Kidney (tissue), 13 donors: ENCODE measurements at regions not wholly inside any gene's neighbourhood (a gene's known extent, or its start where the extent isn't known, plus 50 kb on each side); places are given as distances from the start of the nearest gene placed in this dataset.

ENCODE experiments used
- DNase-seq, 5 donors: peaks; one replicate each; pipeline ENCODE4 v3.0.0-alpha.2; 2013 to 2020
- FAIRE-seq: peaks from 2 replicates; lab custom pipeline; 2012; peaks lifted over from hg19 to GRCh38; lab: Jason Lieb, UNC
- H3K27ac ChIP-seq, 2 donors: one replicate each; pipeline ENCODE4 v1.7.0; 2013; ENCODE audit warnings: low read depth in 2 of 2, low read length in 2 of 2, inconsistent platforms in 1 of 2
- H3K27me3 ChIP-seq: one replicate; pipeline ENCODE4 v1.7.1; 2013; ENCODE audit warnings: low read length, inconsistent platforms; ENCODE audit not compliant: control insufficient read depth, insufficient read depth
- H3K36me3 ChIP-seq, 3 donors: one replicate each; pipeline versions ENCODE4 v1.7.0 to v1.7.1; 2013; ENCODE audit warnings: low read length in 3 of 3, control low read depth in 1 of 3, inconsistent platforms in 1 of 3; ENCODE audit not compliant: insufficient read depth in 3 of 3, control insufficient read depth in 2 of 3
- H3K4me1 ChIP-seq, 3 donors: one replicate each; pipeline versions ENCODE4 v1.7.0 to v1.7.1; 2013; ENCODE audit warnings: low read length in 3 of 3, inconsistent platforms in 1 of 3, low read depth in 1 of 3; ENCODE audit not compliant: control insufficient read depth in 2 of 3, insufficient read depth in 2 of 3
- H3K4me3 ChIP-seq, 3 donors: one replicate each; pipeline versions ENCODE4 v1.7.0 to v1.8.1; 2013; ENCODE audit warnings: low read length in 3 of 3, control low read depth in 1 of 3, inconsistent platforms in 1 of 3
- H3K9ac ChIP-seq, 3 donors: one replicate each; pipeline versions ENCODE4 v1.7.0 to v1.7.1; 2013; ENCODE audit warnings: low read length in 3 of 3, control low read depth in 1 of 3, inconsistent platforms in 1 of 3
- H3K9me3 ChIP-seq, 3 donors: one replicate each; pipeline versions ENCODE4 v1.7.0 to v1.7.1; 2013; ENCODE audit warnings: low read length in 3 of 3, control low read depth in 1 of 3, inconsistent platforms in 1 of 3; ENCODE audit not compliant: control insufficient read depth in 2 of 3, insufficient read depth in 1 of 3
- CTCF ChIP-seq: IDR thresholded peaks from 3 replicates; pipeline ENCODE4 v1.5.1; 2012; ENCODE audit warnings: mild to moderate bottlenecking, moderate library complexity, borderline replicate concordance; ENCODE audit not compliant: insufficient read depth; ENCODE audit errors: extremely low read depth
- intact Hi-C: fragments of 100-400 bp; cut with DNase I; formaldehyde crosslinking; loops from one replicate; pipeline ENCODE4 v1.11.1; 2022
- donor health status: control.
- donor health status: control.
- donor health status: control.
- donor health status: control.
- donor health status: control.
- donor health status: DM: yes; HTN: yes; CAD: no.
- donor health status: Normal renal cell carcinoma (clear cell type).

DNA sequence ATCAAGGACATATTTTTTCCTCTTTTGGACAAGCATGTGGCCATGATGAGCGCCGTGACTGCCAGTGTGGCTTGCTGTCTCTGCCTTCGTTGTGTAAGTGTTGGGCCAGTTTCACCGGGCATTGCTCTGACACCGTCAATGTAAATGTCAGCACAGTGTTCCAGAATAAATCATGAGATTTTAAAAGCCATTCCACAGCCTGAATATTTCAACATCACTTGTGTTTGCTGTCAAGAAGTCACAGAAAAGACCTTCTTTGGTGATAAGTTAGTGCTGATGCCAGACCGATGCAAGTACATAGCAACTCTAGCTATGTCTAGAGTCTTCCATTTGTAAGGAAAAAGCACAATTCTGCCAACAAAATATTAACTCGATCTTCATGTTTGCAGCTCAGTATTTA, 467.8 kb downstream of the TBC1D22A start:
- DNase-seq (no peak), FAIRE-seq (no peak)
- no peak overlapping the region for H3K4me3 ChIP-seq
- H3K4me1 ChIP-seq, result no peaks in the 10 kb centered on the region
- no peaks in the 10 kb centered on the region for H3K27me3 ChIP-seq
- H3K9me3 ChIP-seq, result peaks cover 0 to 6% (median 0%) of the 10 kb centered on the region in 3 donors
- no peaks in the 10 kb centered on the region for H3K36me3 ChIP-seq
- no peak overlapping the region for H3K27ac ChIP-seq
- no peak for TF ChIP-seq CTCF
- intact Hi-C loops, result no loop called here
- no peak overlapping the region for H3K9ac ChIP-seq

DNA sequence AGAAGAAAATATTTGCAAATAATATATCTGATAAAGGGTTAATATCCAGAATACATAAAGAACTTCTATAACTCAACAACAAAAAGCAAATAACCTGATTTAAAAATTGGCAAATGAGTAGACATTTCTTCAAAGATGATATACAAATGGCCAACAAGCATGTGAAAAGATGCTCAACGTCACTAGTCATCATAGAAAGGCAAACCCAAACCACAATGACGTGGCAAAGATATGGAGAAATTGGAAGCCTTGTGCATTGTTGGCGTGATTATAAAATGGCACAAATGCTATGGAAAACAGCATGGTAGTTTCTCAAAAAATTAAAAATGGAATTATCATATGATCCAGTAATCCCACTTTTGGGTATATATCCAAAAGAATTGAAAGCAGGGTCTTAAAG, 466.3 kb downstream of the TBC1D22A start:
- Histone ChIP-seq H3K27ac (no peak overlapping the region), H3K27me3 (no peaks in the 10 kb centered on the region), H3K9me3 (peaks cover 0 to 6% (median 0%) of the 10 kb centered on the region in 3 donors), H3K36me3 (no peaks in the 10 kb centered on the region), H3K4me1 (no peaks in the 10 kb centered on the region), H3K9ac (no peak overlapping the region), H3K4me3 (no peak overlapping the region)
- FAIRE-seq (no peak), DNase-seq (no peak)
- intact Hi-C loops, result no loop called here
- TF ChIP-seq CTCF, result no peak

DNA sequence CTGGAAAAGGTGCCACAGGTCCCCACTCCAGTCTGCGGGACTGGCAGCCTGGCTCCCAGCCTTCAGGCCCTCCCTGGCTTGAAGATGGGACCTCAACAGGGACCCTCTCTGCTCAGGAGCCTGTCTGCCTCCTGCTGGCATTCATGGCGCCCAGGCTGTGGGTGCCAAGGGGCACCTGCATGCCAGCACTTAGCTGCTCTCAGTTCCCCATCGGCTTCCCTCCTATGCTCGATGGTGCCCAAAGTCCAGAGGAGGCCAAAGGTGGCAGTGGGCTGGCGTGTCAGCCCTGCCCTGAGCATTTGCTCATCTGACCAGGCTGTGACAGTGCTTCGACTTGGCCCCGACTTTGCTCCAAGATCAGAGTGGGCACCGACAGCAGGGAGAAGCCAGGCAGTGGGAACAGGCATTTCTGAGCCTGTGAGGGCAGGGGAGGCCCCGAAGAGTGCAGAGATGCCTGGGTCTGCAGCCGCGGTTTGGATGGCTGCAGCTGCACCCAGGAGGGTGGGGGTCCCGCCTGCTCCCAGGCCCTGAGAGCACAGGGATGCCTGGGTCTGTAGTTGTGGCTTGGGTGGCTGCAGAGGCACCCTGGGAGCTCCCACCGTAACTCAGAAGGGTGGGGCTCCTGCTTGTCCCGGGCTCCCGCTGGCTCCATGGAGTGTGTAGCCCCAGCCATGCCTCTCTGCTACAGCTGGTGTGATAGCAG, 463.6 kb downstream of the TBC1D22A start:
- intact Hi-C loops, result no loop called here
- no peak overlapping the region for H3K9ac ChIP-seq
- H3K9me3 ChIP-seq, result no peaks in the 10 kb centered on the region
- H3K36me3 ChIP-seq, result no peaks in the 10 kb centered on the region
- H3K27me3 ChIP-seq, result no peaks in the 10 kb centered on the region
- no peak overlapping the region for H3K4me3 ChIP-seq
- DNase-seq, result no peak
- H3K27ac ChIP-seq, result no peak overlapping the region
- TF ChIP-seq CTCF, result no peak
- H3K4me1 ChIP-seq, result no peaks in the 10 kb centered on the region
- FAIRE-seq, result no peak
